ENCODE measurements at regions not wholly inside any gene's neighbourhood (a gene's known extent, or its start where the extent isn't known, plus 50 kb on each side); places are given as distances from the start of the nearest gene placed in this dataset.

DNA sequence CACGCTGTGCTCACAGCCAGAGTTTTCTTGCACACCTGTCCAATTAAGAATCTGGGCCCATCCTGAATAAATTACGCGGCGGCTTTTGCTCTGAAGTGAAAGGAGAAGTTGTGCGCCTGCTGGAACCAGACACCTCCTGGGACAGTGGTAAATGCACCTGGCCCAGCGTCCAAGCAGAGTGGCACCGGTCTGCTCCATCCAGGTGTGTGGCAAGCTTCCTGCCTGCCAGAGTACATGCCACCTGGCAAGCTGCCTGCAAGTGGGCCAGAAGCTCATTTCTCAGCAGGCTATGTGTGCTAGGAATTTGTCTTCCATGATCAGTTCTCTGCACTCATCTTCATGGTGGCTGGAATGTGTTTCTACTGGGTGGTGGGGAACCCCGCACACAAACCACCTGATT, 660.6 kb downstream of the ETS1 start:
- no peak overlapping the region for H2BK120ac ChIP-seq (ENCODE audit: low read depth, low read length)
- no peak overlapping the region for H4K91ac ChIP-seq (ENCODE audit: insufficient read depth, low read depth, low read length)
- no peaks in the 10 kb centered on the region for H3K9me3 ChIP-seq (ENCODE audit: control insufficient read depth, insufficient read depth, low read length)
- H4K5ac ChIP-seq (ENCODE audit: low read depth, low read length), result no peak overlapping the region
- DNase-seq (no peak), ATAC-seq (ENCODE audit: low read depth) (no peak)
- no peaks in the 10 kb centered on the region for H3K36me3 ChIP-seq (ENCODE audit: control insufficient read depth, insufficient read depth, low read length)
- H3K56ac ChIP-seq (ENCODE audit: extremely low read depth, insufficient read depth, low read length), result no peak overlapping the region
- H3K4me1 ChIP-seq (ENCODE audit: control insufficient read depth, insufficient read depth, low read length), result no peaks in the 10 kb centered on the region
- WGBS, 2 experiments (ENCODE audit: extremely low coverage in 2 of 2, insufficient read length in 1 of 2), result no CpG with 5 or more reads among the region's 8 CpGs
- H3K27ac ChIP-seq (ENCODE audit: insufficient read depth, low read length), result no peak overlapping the region
- no peak overlapping the region for H3K18ac ChIP-seq (ENCODE audit: low read depth, low read length)
- in situ Hi-C loops (cut with MboI; ENCODE audit: low sequenced_read_pairs) (no loop called here), dilution Hi-C loops (cut with HindIII; ENCODE audit: low sequenced_read_pairs, unreplicated experiment) (no loop called here), intact Hi-C loops (cut with micrococcal nuclease) (no loop called here)
- H3K9ac ChIP-seq (ENCODE audit: low read depth, low read length), result no peak overlapping the region
- H3K27me3 ChIP-seq (ENCODE audit: control insufficient read depth, insufficient read depth, low read length), result no peaks in the 10 kb centered on the region
- H3K14ac ChIP-seq (replicated peaks; ENCODE audit: low read depth, low read length), result no peak overlapping the region
- no peaks in the 10 kb centered on the region for H3K9me1 ChIP-seq (ENCODE audit: insufficient read depth, low read length)
- H2AFZ ChIP-seq (replicated peaks; ENCODE audit: low read length, poor library complexity), result no peak overlapping the region
- H3K4ac ChIP-seq (ENCODE audit: low read depth, low read length), result no peak overlapping the region
- TF ChIP-seq MXI1 (IDR thresholded peaks at IDR 0.05; ENCODE audit: borderline replicate concordance, low read depth, low read length), result no peak
- no peak for TF ChIP-seq POLR2A (IDR thresholded peaks at IDR 0.05; ENCODE audit: low read depth, low read length)
- no peak for TF ChIP-seq MAZ (IDR thresholded peaks at IDR 0.05; ENCODE audit: borderline replicate concordance, low read depth, low read length)
- TF ChIP-seq RFX5 (IDR thresholded peaks at IDR 0.05; ENCODE audit: low read depth, low read length), result no peak
- TF ChIP-seq NFE2L2 (IDR thresholded peaks at IDR 0.05; ENCODE audit: low read depth, low read length), result no peak
- no peak for TF ChIP-seq SMC3 (IDR thresholded peaks at IDR 0.05; ENCODE audit: low read depth, low read length)
- TF ChIP-seq, protein P1, sequence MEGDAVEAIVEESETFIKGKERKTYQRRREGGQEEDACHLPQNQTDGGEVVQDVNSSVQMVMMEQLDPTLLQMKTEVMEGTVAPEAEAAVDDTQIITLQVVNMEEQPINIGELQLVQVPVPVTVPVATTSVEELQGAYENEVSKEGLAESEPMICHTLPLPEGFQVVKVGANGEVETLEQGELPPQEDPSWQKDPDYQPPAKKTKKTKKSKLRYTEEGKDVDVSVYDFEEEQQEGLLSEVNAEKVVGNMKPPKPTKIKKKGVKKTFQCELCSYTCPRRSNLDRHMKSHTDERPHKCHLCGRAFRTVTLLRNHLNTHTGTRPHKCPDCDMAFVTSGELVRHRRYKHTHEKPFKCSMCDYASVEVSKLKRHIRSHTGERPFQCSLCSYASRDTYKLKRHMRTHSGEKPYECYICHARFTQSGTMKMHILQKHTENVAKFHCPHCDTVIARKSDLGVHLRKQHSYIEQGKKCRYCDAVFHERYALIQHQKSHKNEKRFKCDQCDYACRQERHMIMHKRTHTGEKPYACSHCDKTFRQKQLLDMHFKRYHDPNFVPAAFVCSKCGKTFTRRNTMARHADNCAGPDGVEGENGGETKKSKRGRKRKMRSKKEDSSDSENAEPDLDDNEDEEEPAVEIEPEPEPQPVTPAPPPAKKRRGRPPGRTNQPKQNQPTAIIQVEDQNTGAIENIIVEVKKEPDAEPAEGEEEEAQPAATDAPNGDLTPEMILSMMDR (conservative IDR thresholded peaks at IDR 0.05; ENCODE audit: low read depth, low read length), result no peak
- TF ChIP-seq, protein P2, sequence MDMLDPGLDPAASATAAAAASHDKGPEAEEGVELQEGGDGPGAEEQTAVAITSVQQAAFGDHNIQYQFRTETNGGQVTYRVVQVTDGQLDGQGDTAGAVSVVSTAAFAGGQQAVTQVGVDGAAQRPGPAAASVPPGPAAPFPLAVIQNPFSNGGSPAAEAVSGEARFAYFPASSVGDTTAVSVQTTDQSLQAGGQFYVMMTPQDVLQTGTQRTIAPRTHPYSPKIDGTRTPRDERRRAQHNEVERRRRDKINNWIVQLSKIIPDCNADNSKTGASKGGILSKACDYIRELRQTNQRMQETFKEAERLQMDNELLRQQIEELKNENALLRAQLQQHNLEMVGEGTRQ (IDR thresholded peaks at IDR 0.05; ENCODE audit: low read depth, low read length), result no peak
- no peak for TF ChIP-seq RCOR1 (IDR thresholded peaks at IDR 0.05; ENCODE audit: insufficient replicate concordance, low read length)
- TF ChIP-seq, protein P3, sequence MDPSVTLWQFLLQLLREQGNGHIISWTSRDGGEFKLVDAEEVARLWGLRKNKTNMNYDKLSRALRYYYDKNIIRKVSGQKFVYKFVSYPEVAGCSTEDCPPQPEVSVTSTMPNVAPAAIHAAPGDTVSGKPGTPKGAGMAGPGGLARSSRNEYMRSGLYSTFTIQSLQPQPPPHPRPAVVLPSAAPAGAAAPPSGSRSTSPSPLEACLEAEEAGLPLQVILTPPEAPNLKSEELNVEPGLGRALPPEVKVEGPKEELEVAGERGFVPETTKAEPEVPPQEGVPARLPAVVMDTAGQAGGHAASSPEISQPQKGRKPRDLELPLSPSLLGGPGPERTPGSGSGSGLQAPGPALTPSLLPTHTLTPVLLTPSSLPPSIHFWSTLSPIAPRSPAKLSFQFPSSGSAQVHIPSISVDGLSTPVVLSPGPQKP (IDR thresholded peaks at IDR 0.05; ENCODE audit: borderline replicate concordance, low read depth, low read length), result no peak
- no peak for TF ChIP-seq CEBPB (IDR thresholded peaks at IDR 0.05; ENCODE audit: low read depth, low read length)
- TF ChIP-seq CHD1 (IDR thresholded peaks at IDR 0.05; ENCODE audit: low read depth, low read length), result no peak
- TF ChIP-seq MAFK (IDR thresholded peaks at IDR 0.05; ENCODE audit: low read depth, low read length), result no peak
- no peak for TF ChIP-seq RAD21 (IDR thresholded peaks at IDR 0.05; ENCODE audit: low read length)
- no peak for TF ChIP-seq BHLHE40 (IDR thresholded peaks at IDR 0.05; ENCODE audit: low read depth, low read length)
- POLR2A ChIA-PET (ENCODE audit: unreplicated experiment), result no interaction called here
- CTCF ChIA-PET, result no interaction called here
- H3K79me1 ChIP-seq (ENCODE audit: low read depth in 1 of 2, low read length in 2 of 2), result no peaks in the 10 kb centered on the region
- no peak overlapping the region for H2BK5ac ChIP-seq (ENCODE audit: low read depth, low read length, poor library complexity, severe bottlenecking)
- no peak overlapping the region for H4K8ac ChIP-seq (ENCODE audit: low read depth in 2 of 2, low read length in 2 of 2)
- no peak overlapping the region for H2BK15ac ChIP-seq (ENCODE audit: low read depth, low read length)
- no peaks in the 10 kb centered on the region for H4K20me1 ChIP-seq (ENCODE audit: insufficient read depth, low read length)
- no peak overlapping the region for H2BK20ac ChIP-seq (ENCODE audit: low read depth, low read length)
- H2AK9ac ChIP-seq (replicated peaks; ENCODE audit: low read depth, low read length, poor library complexity), result no peak overlapping the region
- H3K23ac ChIP-seq (ENCODE audit: low read depth, low read length), result no peak overlapping the region
- no peak overlapping the region for H3K4me3 ChIP-seq (ENCODE audit: insufficient read depth, low read depth, low read length)
- BruUV-seq (replicated peaks), result no TSS peak
- no peak overlapping the region for H2AK5ac ChIP-seq (ENCODE audit: low read depth, low read length)
- no peak overlapping the region for H3K4me2 ChIP-seq (ENCODE audit: low read depth, low read length)
